ENCODE measurements at regions not wholly inside any gene's neighbourhood (a gene's known extent, or its start where the extent isn't known, plus 50 kb on each side); places are given as distances from the start of the nearest gene placed in this dataset.

- TF ChIP-seq CTCF (IDR thresholded peaks at IDR 0.05; ENCODE audit: low read depth, low read length, missing control alignments): no peak
- no peak for DNase-seq (ENCODE audit: extremely low read depth, low read depth)
- H3K4me3 ChIP-seq (replicated peaks; ENCODE audit: low read depth, low read length): no peak overlapping the region
These were observed 52.3 kb upstream of the DPYSL4 start for GRCh38 chr10:132134241-132135052.

GRCh38 chr10:132135053-132135872 lies 51.5 kb upstream of the DPYSL4 start:
- DNase-seq (ENCODE audit: extremely low read depth, low read depth): no peak
- no peak overlapping the region for H3K4me3 ChIP-seq (replicated peaks; ENCODE audit: low read depth, low read length)
- no peak for TF ChIP-seq CTCF (IDR thresholded peaks at IDR 0.05; ENCODE audit: low read depth, low read length, missing control alignments)

GRCh38 chr10:132136097-132136521 lies 50.6 kb upstream of the DPYSL4 start:
- no peak overlapping the region for H3K4me3 ChIP-seq (replicated peaks; ENCODE audit: low read depth, low read length)
- no peak for DNase-seq (ENCODE audit: extremely low read depth, low read depth)
- no peak for TF ChIP-seq CTCF (IDR thresholded peaks at IDR 0.05; ENCODE audit: low read depth, low read length, missing control alignments)

- no peak for TF ChIP-seq CTCF (IDR thresholded peaks at IDR 0.05; ENCODE audit: low read depth, low read length, missing control alignments)
- no peak overlapping the region for H3K4me3 ChIP-seq (replicated peaks; ENCODE audit: low read depth, low read length)
- no peak for DNase-seq (ENCODE audit: extremely low read depth, low read depth)
These were observed 50.1 kb upstream of the DPYSL4 start for GRCh38 chr10:132136689-132137088.
